ENCODE measurements at regions not wholly inside any gene's neighbourhood (a gene's known extent, or its start where the extent isn't known, plus 50 kb on each side); places are given as distances from the start of the nearest gene placed in this dataset.

- TF ChIP-seq SKIL (IDR thresholded peaks at IDR 0.05; ENCODE audit: low read depth, poor library complexity, severe bottlenecking), result no peak
- no peak for TF ChIP-seq POLR2AphosphoS2 (IDR thresholded peaks at IDR 0.05; ENCODE audit: low read depth, low read length)
- TF ChIP-seq REST (IDR thresholded peaks at IDR 0.05; ENCODE audit: low read depth, low read length), result no peak
Observed at GRCh38 chr6:128657181-128657580, 136.8 kb upstream of the PTPRK start (continued).

GRCh38 chr6:128655978-128656498 is 135.6 kb upstream of the PTPRK start:
- ATAC-seq (peak; percentile 90), DNase-seq (ENCODE audit: low read depth, low spot score) (peak; percentile 33)
- SMC1A ChIA-PET (ENCODE audit: uncharacterized antibody, unreplicated experiment), result interaction anchor here (0.6 to 1.8 kb wide), 3 partner anchors 9 to 1361 kb away, joined by 3 to 5 read pairs (median 3); no protein-coding TSS in a partner anchor
- TF ChIP-seq FOXK2 (IDR thresholded peaks at IDR 0.05) (no peak), KDM1A (IDR thresholded peaks at IDR 0.05; ENCODE audit: borderline replicate concordance) (no peak), RUNX3 (IDR thresholded peaks at IDR 0.05; ENCODE audit: low read length) (peak; percentile 94), ZNF207 (IDR thresholded peaks at IDR 0.05; ENCODE audit: borderline replicate concordance) (no peak), CEBPZ (IDR thresholded peaks at IDR 0.05; ENCODE audit: low read depth, low read length) (no peak), PAX5 (IDR thresholded peaks at IDR 0.05; ENCODE audit: borderline replicate concordance, low read depth, low read length) (no peak), SIN3A (IDR thresholded peaks at IDR 0.05; ENCODE audit: low read depth, low read length) (no peak), ATF2 (IDR thresholded peaks at IDR 0.05; ENCODE audit: low read length) (peak; percentile 89), CHD1 (IDR thresholded peaks at IDR 0.05; ENCODE audit: low read depth, low read length) (no peak)

More at GRCh38 chr6:128655978-128656498, 135.6 kb upstream of the PTPRK start:
- Histone ChIP-seq H3K79me2 (ENCODE audit: control insufficient read depth, insufficient read depth, low read length) (no peaks in the 10 kb centered on the region), H3K27me3 (replicated peaks in 1 of 2; ENCODE audit: control insufficient read depth in 2 of 2, insufficient read depth in 2 of 2, low read length in 1 of 2) (no peaks in the 10 kb centered on the region), H3K4me3 (no peak overlapping the region), H3K4me2 (ENCODE audit: control insufficient read depth, insufficient read depth) (no peak overlapping the region), H2AFZ (ENCODE audit: control insufficient read depth, low read depth, low read length) (peak overlapping the region; percentile 38), H3K9ac (ENCODE audit: control insufficient read depth, insufficient read depth, low read length) (no peak overlapping the region), H3K27ac (ENCODE audit: control insufficient read depth, insufficient read depth) (peak overlapping the region; percentile 31; the same call in 1 of the 2 replicates), H4K20me1 (ENCODE audit: control insufficient read depth, insufficient read depth) (no peaks in the 10 kb centered on the region), H3K4me1 (ENCODE audit: control insufficient read depth, insufficient read depth, low read length) (no peaks in the 10 kb centered on the region), H3K9me3 (replicated peaks; ENCODE audit: control insufficient read depth, insufficient read depth, low read length) (no peaks in the 10 kb centered on the region), H3K36me3 (ENCODE audit: control insufficient read depth in 2 of 2, insufficient read depth in 2 of 2, low read length in 1 of 2) (no peaks in the 10 kb centered on the region)
- WGBS (ENCODE audit: insufficient coverage, insufficient replicate concordance, low lambda C conversion rate, missing lambda C conversion rate), result 24% methylated on average over 1 of the region's 1 CpG
- POLR2A ChIA-PET, result no interaction called here
- BruUV-seq (replicated peaks), result no TSS peak
- in situ Hi-C loops (cut with MboI), result no loop called here
- CTCF ChIA-PET, result interaction anchor here (0.8 kb wide), 1 partner anchor 70 kb away, joined by 3 read pairs; no protein-coding TSS in a partner anchor
- intact Hi-C loops (cut with micrococcal nuclease; ENCODE audit: unreplicated experiment), result loop anchor here (2.0 kb wide), 1 partner anchor 99 kb away; no protein-coding TSS in a partner anchor
- RAD21 ChIA-PET (ENCODE audit: unreplicated experiment), result interaction anchor here (1.2 kb wide), 1 partner anchor 38 kb away, joined by 3 read pairs; no protein-coding TSS in a partner anchor
- peak; percentile 79 for FAIRE-seq

Measured in GM12878 (cell line).